Activated T-helper 17 cell treated with anti-CD3 and anti-CD28 coated beads, Interleukin-2, amount 50 U/mL, for 72 hours (primary cell): ENCODE measurements at regions not wholly inside any gene's neighbourhood (a gene's known extent, or its start where the extent isn't known, plus 50 kb on each side); places are given as distances from the start of the nearest gene placed in this dataset.
"Not testable (repeated sequence)": the region's sequence is repeated elsewhere in the genome, so short reads cannot be mapped to it uniquely, and the experiment has no call there.

Source experiments
- ATAC-seq: fragments of 150-1000 bp; cut with Tn5 transposase; replicated peaks from 2 replicates; pipeline ENCODE4 v1.10.0; 2021; ENCODE audit warnings: mild to moderate bottlenecking, moderate library complexity
- H3K27ac Mint-ChIP-seq: one replicate; pipeline ENCODE4 v1.8.0; 2022; ENCODE audit warnings: mixed read lengths
- H3K27me3 Mint-ChIP-seq: one replicate; pipeline ENCODE4 v1.8.0; 2022; ENCODE audit warnings: mixed read lengths
- H3K36me3 Mint-ChIP-seq: one replicate; pipeline ENCODE4 v1.8.0; 2022; ENCODE audit warnings: low read depth, mild to moderate bottlenecking, mixed read lengths
- H3K4me1 Mint-ChIP-seq: one replicate; pipeline ENCODE4 v1.8.0; 2022; ENCODE audit warnings: mixed read lengths
- H3K4me3 Mint-ChIP-seq: one replicate; pipeline ENCODE4 v1.8.0; 2022; ENCODE audit warnings: mild to moderate bottlenecking, mixed read lengths
- H3K9me3 Mint-ChIP-seq: one replicate; pipeline ENCODE4 v1.8.0; 2022; ENCODE audit warnings: mixed read lengths

- no peak for ATAC-seq
- Mint-ChIP-seq H3K36me3 (no peaks in the 10 kb centered on the region), H3K27me3 (no peaks in the 10 kb centered on the region), H3K27ac (no peak overlapping the region), H3K4me3 (no peak overlapping the region), H3K9me3 (peaks cover 4% of the 10 kb centered on the region), H3K4me1 (no peaks in the 10 kb centered on the region)
Observed at GRCh38 chr5:106488407-106488806, 1182.3 kb downstream of the EFNA5 start.

- no peaks in the 10 kb centered on the region for H3K27me3 Mint-ChIP-seq
- H3K36me3 Mint-ChIP-seq, result no peaks in the 10 kb centered on the region
- H3K4me1 Mint-ChIP-seq, result no peaks in the 10 kb centered on the region
- no peak overlapping the region for H3K4me3 Mint-ChIP-seq
- no peaks in the 10 kb centered on the region for H3K9me3 Mint-ChIP-seq
- no peak for ATAC-seq
- no peak overlapping the region for H3K27ac Mint-ChIP-seq
Observed at GRCh38 chr5:106481374-106481773, 1189.4 kb downstream of the EFNA5 start.

- H3K36me3 Mint-ChIP-seq, result no peaks in the 10 kb centered on the region
- H3K27ac Mint-ChIP-seq, result no peak overlapping the region
- H3K9me3 Mint-ChIP-seq, result no peaks in the 10 kb centered on the region
- H3K4me3 Mint-ChIP-seq, result no peak overlapping the region
- H3K4me1 Mint-ChIP-seq, result no peaks in the 10 kb centered on the region
- ATAC-seq, result no peak
- H3K27me3 Mint-ChIP-seq, result no peaks in the 10 kb centered on the region
Observed at GRCh38 chr5:106476630-106477029, 1194.1 kb downstream of the EFNA5 start.

- Mint-ChIP-seq H3K36me3 (no peaks in the 10 kb centered on the region), H3K27me3 (no peaks in the 10 kb centered on the region), H3K9me3 (peaks cover 7% of the 10 kb centered on the region), H3K4me1 (no peaks in the 10 kb centered on the region), H3K27ac (no peak overlapping the region), H3K4me3 (no peak overlapping the region)
- ATAC-seq, result no peak
Observed at GRCh38 chr5:106474066-106474465, 1196.7 kb downstream of the EFNA5 start.

GRCh38 chr5:106459541-106459940 lies 1211.2 kb downstream of the EFNA5 start:
- ATAC-seq, result no peak
- H3K9me3 Mint-ChIP-seq, result no peaks in the 10 kb centered on the region

GRCh38 chr5:106454651-106455415 lies 1215.9 kb downstream of the EFNA5 start:
- Mint-ChIP-seq H3K4me3 (no peak overlapping the region), H3K27ac (no peak overlapping the region), H3K36me3 (no peaks in the 10 kb centered on the region), H3K9me3 (no peaks in the 10 kb centered on the region), H3K4me1 (no peaks in the 10 kb centered on the region), H3K27me3 (no peaks in the 10 kb centered on the region)
- no peak for ATAC-seq

More at GRCh38 chr5:106459541-106459940, 1211.2 kb downstream of the EFNA5 start:
- Mint-ChIP-seq H3K27me3 (no peaks in the 10 kb centered on the region), H3K36me3 (no peaks in the 10 kb centered on the region), H3K27ac (no peak overlapping the region), H3K4me3 (no peak overlapping the region), H3K4me1 (no peaks in the 10 kb centered on the region)

- Mint-ChIP-seq H3K36me3 (no peaks in the 10 kb centered on the region), H3K27me3 (no peaks in the 10 kb centered on the region), H3K4me1 (no peaks in the 10 kb centered on the region), H3K27ac (no peak overlapping the region), H3K9me3 (no peaks in the 10 kb centered on the region), H3K4me3 (no peak overlapping the region)
- no peak for ATAC-seq
Observed at GRCh38 chr5:106454050-106454449, 1216.7 kb downstream of the EFNA5 start.

- Mint-ChIP-seq H3K27ac (no peak overlapping the region), H3K27me3 (no peaks in the 10 kb centered on the region), H3K4me3 (no peak overlapping the region), H3K4me1 (no peaks in the 10 kb centered on the region), H3K9me3 (no peaks in the 10 kb centered on the region), H3K36me3 (no peaks in the 10 kb centered on the region)
- no peak for ATAC-seq
Observed at GRCh38 chr5:106451998-106452397, 1218.7 kb downstream of the EFNA5 start.

GRCh38 chr5:106443746-106444145 lies 1227.0 kb downstream of the EFNA5 start:
- H3K4me1 Mint-ChIP-seq, result no peaks in the 10 kb centered on the region
- ATAC-seq, result no peak
- no peaks in the 10 kb centered on the region for H3K27me3 Mint-ChIP-seq
- no peaks in the 10 kb centered on the region for H3K36me3 Mint-ChIP-seq
- no peak overlapping the region for H3K4me3 Mint-ChIP-seq
- no peaks in the 10 kb centered on the region for H3K9me3 Mint-ChIP-seq
- no peak overlapping the region for H3K27ac Mint-ChIP-seq

- no peak overlapping the region for H3K27ac Mint-ChIP-seq
- H3K4me1 Mint-ChIP-seq, result no peaks in the 10 kb centered on the region
- no peak overlapping the region for H3K4me3 Mint-ChIP-seq
- H3K9me3 Mint-ChIP-seq, result peaks cover 3% of the 10 kb centered on the region
- H3K27me3 Mint-ChIP-seq, result no peaks in the 10 kb centered on the region
- ATAC-seq, result no peak
- H3K36me3 Mint-ChIP-seq, result no peaks in the 10 kb centered on the region
Observed at GRCh38 chr5:106435185-106435584, 1235.6 kb downstream of the EFNA5 start.

GRCh38 chr5:106430733-106431132 lies 1240.0 kb downstream of the EFNA5 start:
- H3K36me3 Mint-ChIP-seq, H3K9me3 Mint-ChIP-seq, H3K4me3 Mint-ChIP-seq, H3K27ac Mint-ChIP-seq, H3K27me3 Mint-ChIP-seq, ATAC-seq, H3K4me1 Mint-ChIP-seq: not testable (repeated sequence)

- H3K4me1 Mint-ChIP-seq, result no peaks in the 10 kb centered on the region
- H3K36me3 Mint-ChIP-seq, result no peaks in the 10 kb centered on the region
- ATAC-seq, result no peak
- H3K27me3 Mint-ChIP-seq, result no peaks in the 10 kb centered on the region
- no peak overlapping the region for H3K4me3 Mint-ChIP-seq
- peaks cover 3% of the 10 kb centered on the region for H3K9me3 Mint-ChIP-seq
- H3K27ac Mint-ChIP-seq, result no peak overlapping the region
Observed at GRCh38 chr5:106423109-106423897, 1247.4 kb downstream of the EFNA5 start.

- no peak for ATAC-seq
- Mint-ChIP-seq H3K27me3 (no peaks in the 10 kb centered on the region), H3K9me3 (peaks cover 14% of the 10 kb centered on the region), H3K36me3 (no peaks in the 10 kb centered on the region), H3K4me3 (no peak overlapping the region), H3K4me1 (no peaks in the 10 kb centered on the region), H3K27ac (no peak overlapping the region)
Observed at GRCh38 chr5:106420102-106420501, 1250.6 kb downstream of the EFNA5 start.

GRCh38 chr5:106418196-106418595 lies 1252.5 kb downstream of the EFNA5 start:
- Mint-ChIP-seq H3K4me1 (no peaks in the 10 kb centered on the region), H3K4me3 (no peak overlapping the region), H3K9me3 (peaks cover 18% of the 10 kb centered on the region), H3K27me3 (no peaks in the 10 kb centered on the region), H3K27ac (no peak overlapping the region), H3K36me3 (no peaks in the 10 kb centered on the region)
- ATAC-seq, result no peak

- no peak overlapping the region for H3K4me3 Mint-ChIP-seq
- no peaks in the 10 kb centered on the region for H3K4me1 Mint-ChIP-seq
- no peaks in the 10 kb centered on the region for H3K36me3 Mint-ChIP-seq
Observed at GRCh38 chr5:106417566-106417965, 1253.2 kb downstream of the EFNA5 start.

More at GRCh38 chr5:106417566-106417965, 1253.2 kb downstream of the EFNA5 start:
- H3K9me3 Mint-ChIP-seq, result peaks cover 18% of the 10 kb centered on the region
- no peak for ATAC-seq
- no peaks in the 10 kb centered on the region for H3K27me3 Mint-ChIP-seq
- no peak overlapping the region for H3K27ac Mint-ChIP-seq
